K562 (cell line): ENCODE measurements at regions not wholly inside any gene's neighbourhood (a gene's known extent, or its start where the extent isn't known, plus 50 kb on each side); places are given as distances from the start of the nearest gene placed in this dataset.

Experiments
- ATAC-seq: fragments of 200-7000 bp; cut with Tn5 transposase; 3 replicates; pipeline ENCODE4 v1.9.1; 2020; ENCODE audit warnings: moderate library complexity
- BruUV-seq: library from RNA; stranded (reverse); fragments of 400-500 nt; replicated peaks from 2 replicates; lab custom pipeline; 2021; lab: Mats Ljungman, UMichigan
- CTCF ChIA-PET: fragments of 300-600 bp; formaldehyde crosslinking; extraction: SDS; loops from one replicate; lab custom pipeline; 2021; ENCODE audit warnings: low intra/inter-chr PET ratio; lab: Yijun Ruan, JAX
- POLR2A ChIA-PET: fragments of 300-600, 350-650 bp; sonication (Branson Sonifier 250); formaldehyde crosslinking; extraction: SDS; loops from one replicate; lab custom pipeline; 2021; ENCODE audit warnings: antibody characterized with exemption, inconsistent platforms; lab: Yijun Ruan, JAX
- DNase-seq, 4 experiments: peaks; one replicate each; pipeline versions ENCODE4 v3.0.0 to v3.0.0-alpha.2; 2011 to 2018; ENCODE audit warnings: low spot score in 3 of 4, mixed read lengths in 3 of 4; ENCODE audit errors: extremely low read depth in 1 of 4
- FAIRE-seq: peaks from 2 replicates; lab custom pipeline; 2011; peaks lifted over from hg19 to GRCh38; lab: Jason Lieb, UNC
- H2AFZ ChIP-seq: 2 replicates; pipeline ENCODE4 v1.6.0; 2011; ENCODE audit warnings: low read depth, low read length, control low read depth, inconsistent platforms
- H3K27ac ChIP-seq: fragments of 200-600 bp; 3 replicates; pipeline ENCODE4 v1.8.0; 2011; ENCODE audit warnings: low read depth, mild to moderate bottlenecking, control low read depth, inconsistent platforms, low read length, moderate library complexity, mixed read lengths; ENCODE audit errors: extremely low read depth
- H3K27me3 ChIP-seq, 2 experiments: fragments of 300-600 bp in 1 of 2; 2 replicates in 1 of 2; 3 replicates in 1 of 2; pipeline versions ENCODE4 v1.6.0 to v1.8.0; 2011; ENCODE audit warnings: inconsistent platforms in 2 of 2, low read length in 2 of 2, mild to moderate bottlenecking in 1 of 2, mixed read lengths in 1 of 2, moderate library complexity in 1 of 2; ENCODE audit not compliant: control insufficient read depth in 2 of 2, insufficient read depth in 2 of 2
- H3K36me3 ChIP-seq: fragments of 300-600 bp; 3 replicates; pipeline ENCODE4 v1.8.0; 2011; ENCODE audit warnings: mild to moderate bottlenecking, low read length, inconsistent platforms; ENCODE audit not compliant: control insufficient read depth, insufficient read depth
- H3K4me1 ChIP-seq, 2 experiments: fragments of 200-600 bp in 1 of 2; replicated peaks in 1 of 2; 2 replicates in 1 of 2; 3 replicates in 1 of 2; pipeline versions ENCODE4 v1.5.1 to v1.8.0; 2011; ENCODE audit warnings: inconsistent platforms in 2 of 2, low read length in 2 of 2, mild to moderate bottlenecking in 1 of 2, mixed read lengths in 1 of 2, moderate library complexity in 1 of 2; ENCODE audit not compliant: control insufficient read depth in 2 of 2, insufficient read depth in 2 of 2
- H3K4me2 ChIP-seq: 2 replicates; pipeline ENCODE4 v1.6.1; 2011; ENCODE audit warnings: low read length, control low read depth, inconsistent platforms, mixed read lengths; ENCODE audit not compliant: insufficient read depth
- H3K4me3 ChIP-seq: fragments of 200-600 bp; sonication (generic), shearing (Covaris generic); 2 replicates; pipeline ENCODE4 v1.5.1; 2016; ENCODE audit warnings: control low read depth, inconsistent platforms
- H3K79me2 ChIP-seq: fragments of 200-600 bp; 3 replicates; pipeline ENCODE4 v1.8.0; 2011; ENCODE audit warnings: low read length, inconsistent platforms; ENCODE audit not compliant: control insufficient read depth, insufficient read depth
- H3K9ac ChIP-seq, 2 experiments: 2 replicates each; pipeline versions ENCODE4 v1.6.0 to v1.6.1; 2011; ENCODE audit warnings: low read depth in 2 of 2, low read length in 2 of 2, control low read depth in 1 of 2, inconsistent platforms in 1 of 2, mild to moderate bottlenecking in 1 of 2, mixed read lengths in 1 of 2; ENCODE audit not compliant: insufficient read depth in 1 of 2
- H3K9me1 ChIP-seq: one replicate; pipeline ENCODE4 v1.6.0; 2011; ENCODE audit warnings: inconsistent platforms, mild to moderate bottlenecking, low read length, moderate library complexity; ENCODE audit not compliant: control insufficient read depth, insufficient read depth
- H3K9me3 ChIP-seq: replicated peaks from 2 replicates; pipeline ENCODE4 v1.5.1; 2011; ENCODE audit warnings: low read depth, low read length, inconsistent platforms; ENCODE audit not compliant: control insufficient read depth, insufficient read depth
- H4K20me1 ChIP-seq: replicated peaks from 2 replicates; pipeline ENCODE4 v1.6.1; 2011; ENCODE audit warnings: low read length, inconsistent platforms, mixed read lengths; ENCODE audit not compliant: control insufficient read depth, insufficient read depth
- ELF4 ChIP-seq: fragments of 450-650 bp; formaldehyde crosslinking; IDR thresholded peaks from 2 replicates; pipeline ENCODE4 v1.4.0; 2022; ENCODE audit warnings: missing genetic modification characterization
- KDM2B ChIP-seq: fragments of 250-450 bp; sonication (Bioruptor Pico); IDR thresholded peaks from 2 replicates; pipeline ENCODE4 v1.8.0; 2021; ENCODE audit warnings: mild to moderate bottlenecking, moderate library complexity
- RBBP5 ChIP-seq: fragments of 200-600 bp; sonication (generic); IDR thresholded peaks from 2 replicates; pipeline ENCODE4 v1.6.1; 2012; ENCODE audit warnings: borderline replicate concordance, mild to moderate bottlenecking, low read length, control low read depth, inconsistent platforms; ENCODE audit not compliant: insufficient read depth, poor library complexity, severe bottlenecking
- SAP30 ChIP-seq: fragments of 200-600 bp; sonication (generic); IDR thresholded peaks from 2 replicates; pipeline ENCODE4 v1.6.1; 2012; ENCODE audit warnings: borderline replicate concordance, low read depth, mild to moderate bottlenecking, moderate library complexity, low read length, control low read depth, inconsistent platforms; ENCODE audit not compliant: insufficient read depth, poor library complexity, severe bottlenecking
- SMAD3 ChIP-seq: fragments of 450-650 bp; formaldehyde crosslinking; conservative IDR thresholded peaks from 2 replicates; pipeline ENCODE4 v1.4.0; 2020; ENCODE audit warnings: mild to moderate bottlenecking
- YBX1 ChIP-seq: fragments of 450-650 bp; IDR thresholded peaks from 2 replicates; pipeline ENCODE4 v1.7.1; 2016; ENCODE audit warnings: mild to moderate bottlenecking
- in situ Hi-C: fragments of 300-500 bp; cut with MboI; formaldehyde crosslinking; loops from 4 replicates; pipeline ENCODE4 v1.15.0; 2018; ENCODE audit warnings: inconsistent platforms, mixed read lengths
- intact Hi-C: fragments of 100-400 bp; cut with micrococcal nuclease; formaldehyde crosslinking; loops from 2 replicates; pipeline ENCODE4 v1.14.2; 2022
- TF ChIP-seq, protein P1 (sequence below): fragments of 250-450 bp; sonication (Bioruptor Pico); IDR thresholded peaks from 2 replicates; pipeline ENCODE4 v1.4.0; 2020
- TF ChIP-seq, protein P2 (sequence below): sonication (generic); formaldehyde crosslinking; IDR thresholded peaks from 2 replicates; pipeline ENCODE4 v1.8.1; 2023; ENCODE audit warnings: mild to moderate bottlenecking, missing genetic modification reagents

DNA sequence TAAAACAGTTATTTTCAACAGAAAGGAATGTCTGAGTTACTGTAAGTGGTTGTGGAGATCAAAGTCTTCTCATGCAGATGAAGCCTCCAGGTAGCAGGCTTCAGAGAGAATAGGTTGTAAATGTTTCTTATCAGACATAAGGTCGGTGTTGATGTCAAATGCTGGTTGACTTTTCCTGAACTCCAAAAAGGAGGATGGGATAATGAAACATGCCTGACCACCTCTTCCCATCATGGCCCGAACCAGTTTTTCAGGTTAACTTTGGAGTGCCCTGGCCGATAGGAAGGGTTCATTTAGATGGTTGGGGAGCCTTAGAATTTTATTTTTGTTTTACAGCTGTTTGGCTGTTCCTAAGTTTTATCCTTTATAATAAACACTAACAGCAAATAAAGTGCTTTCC is 478.4 kb downstream of the ACTL7B start (continued):
- no peak for TF ChIP-seq KDM2B (CRISPR knock-in tag)
- TF ChIP-seq SAP30 = no peak

DNA sequence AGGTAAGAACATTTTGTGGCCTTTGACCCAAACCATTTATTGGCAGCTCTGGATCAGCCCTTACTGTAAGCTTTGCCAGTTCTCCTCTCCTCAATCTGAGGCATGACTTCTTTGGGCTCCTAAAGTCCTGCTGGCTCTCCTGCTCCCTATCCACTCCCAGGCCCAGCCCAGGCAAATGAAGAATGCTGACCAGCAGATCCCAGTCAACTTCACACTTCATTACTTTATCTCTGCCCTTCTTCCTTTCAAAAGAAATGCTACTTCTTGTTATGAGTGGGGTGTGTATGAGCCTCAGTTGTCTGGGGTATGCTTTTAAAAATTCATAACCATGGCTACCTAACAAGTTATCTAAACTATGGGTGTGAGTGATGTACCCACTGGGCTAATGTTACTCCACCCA is 479.6 kb downstream of the ACTL7B start:
- ChIA-PET CTCF (no interaction called here), POLR2A (no interaction called here)
- ATAC-seq (no peak), FAIRE-seq (no peak), DNase-seq (no peak)
- TF ChIP-seq ELF4 (CRISPR knock-in tag) = no peak
- no peak for TF ChIP-seq SMAD3 (CRISPR knock-in tag)
- TF ChIP-seq RBBP5 = no peak
- no peaks in the 10 kb centered on the region for H3K36me3 ChIP-seq
- no peak overlapping the region for H3K4me2 ChIP-seq
- H3K9ac ChIP-seq = no peak overlapping the region
- H3K79me2 ChIP-seq = no peaks in the 10 kb centered on the region
- no peak overlapping the region for H3K4me3 ChIP-seq
- no peaks in the 10 kb centered on the region for H3K4me1 ChIP-seq
- no TSS peak for BruUV-seq
- intact Hi-C loops = no loop called here
- H3K27ac ChIP-seq = no peak overlapping the region
- no peaks in the 10 kb centered on the region for H3K27me3 ChIP-seq
- in situ Hi-C loops = no loop called here
- no peak overlapping the region for H2AFZ ChIP-seq
- H3K9me3 ChIP-seq = no peaks in the 10 kb centered on the region
- no peaks in the 10 kb centered on the region for H4K20me1 ChIP-seq
- no peaks in the 10 kb centered on the region for H3K9me1 ChIP-seq

DNA sequence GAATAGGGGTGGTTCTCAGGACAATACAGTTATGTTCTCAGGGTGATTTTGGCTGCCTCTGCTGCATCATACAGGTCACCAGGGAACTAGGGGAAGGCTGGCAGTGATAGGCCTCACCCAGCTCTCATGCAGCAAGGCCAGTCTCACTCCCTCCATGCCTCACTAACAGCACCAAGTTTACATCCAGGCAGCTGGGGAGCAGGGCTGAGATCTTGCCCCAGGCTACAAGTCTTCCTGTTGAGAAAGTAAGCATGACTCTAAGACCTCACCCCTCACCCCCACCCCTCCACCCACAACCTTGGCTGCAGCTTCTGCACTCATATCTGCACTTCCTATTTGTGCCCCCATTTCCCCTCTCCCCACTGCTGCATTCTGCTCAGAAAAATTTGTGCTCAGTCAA is 481.2 kb downstream of the ACTL7B start:
- Histone ChIP-seq H3K9ac (no peak overlapping the region), H3K4me2 (no peak overlapping the region), H3K9me1 (no peaks in the 10 kb centered on the region), H3K27ac (no peak overlapping the region), H3K9me3 (no peaks in the 10 kb centered on the region), H3K4me3 (no peak overlapping the region), H3K4me1 (no peaks in the 10 kb centered on the region), H3K79me2 (no peaks in the 10 kb centered on the region), H2AFZ (no peak overlapping the region), H3K27me3 (no peaks in the 10 kb centered on the region), H4K20me1 (no peaks in the 10 kb centered on the region), H3K36me3 (no peaks in the 10 kb centered on the region)
- intact Hi-C loops = no loop called here
- in situ Hi-C loops = no loop called here
- ChIA-PET CTCF (no interaction called here), POLR2A (no interaction called here)
- ATAC-seq = no peak
- FAIRE-seq = no peak
- no peak for DNase-seq
- BruUV-seq = no TSS peak
- TF ChIP-seq YBX1 = no peak
- TF ChIP-seq, protein P1, sequence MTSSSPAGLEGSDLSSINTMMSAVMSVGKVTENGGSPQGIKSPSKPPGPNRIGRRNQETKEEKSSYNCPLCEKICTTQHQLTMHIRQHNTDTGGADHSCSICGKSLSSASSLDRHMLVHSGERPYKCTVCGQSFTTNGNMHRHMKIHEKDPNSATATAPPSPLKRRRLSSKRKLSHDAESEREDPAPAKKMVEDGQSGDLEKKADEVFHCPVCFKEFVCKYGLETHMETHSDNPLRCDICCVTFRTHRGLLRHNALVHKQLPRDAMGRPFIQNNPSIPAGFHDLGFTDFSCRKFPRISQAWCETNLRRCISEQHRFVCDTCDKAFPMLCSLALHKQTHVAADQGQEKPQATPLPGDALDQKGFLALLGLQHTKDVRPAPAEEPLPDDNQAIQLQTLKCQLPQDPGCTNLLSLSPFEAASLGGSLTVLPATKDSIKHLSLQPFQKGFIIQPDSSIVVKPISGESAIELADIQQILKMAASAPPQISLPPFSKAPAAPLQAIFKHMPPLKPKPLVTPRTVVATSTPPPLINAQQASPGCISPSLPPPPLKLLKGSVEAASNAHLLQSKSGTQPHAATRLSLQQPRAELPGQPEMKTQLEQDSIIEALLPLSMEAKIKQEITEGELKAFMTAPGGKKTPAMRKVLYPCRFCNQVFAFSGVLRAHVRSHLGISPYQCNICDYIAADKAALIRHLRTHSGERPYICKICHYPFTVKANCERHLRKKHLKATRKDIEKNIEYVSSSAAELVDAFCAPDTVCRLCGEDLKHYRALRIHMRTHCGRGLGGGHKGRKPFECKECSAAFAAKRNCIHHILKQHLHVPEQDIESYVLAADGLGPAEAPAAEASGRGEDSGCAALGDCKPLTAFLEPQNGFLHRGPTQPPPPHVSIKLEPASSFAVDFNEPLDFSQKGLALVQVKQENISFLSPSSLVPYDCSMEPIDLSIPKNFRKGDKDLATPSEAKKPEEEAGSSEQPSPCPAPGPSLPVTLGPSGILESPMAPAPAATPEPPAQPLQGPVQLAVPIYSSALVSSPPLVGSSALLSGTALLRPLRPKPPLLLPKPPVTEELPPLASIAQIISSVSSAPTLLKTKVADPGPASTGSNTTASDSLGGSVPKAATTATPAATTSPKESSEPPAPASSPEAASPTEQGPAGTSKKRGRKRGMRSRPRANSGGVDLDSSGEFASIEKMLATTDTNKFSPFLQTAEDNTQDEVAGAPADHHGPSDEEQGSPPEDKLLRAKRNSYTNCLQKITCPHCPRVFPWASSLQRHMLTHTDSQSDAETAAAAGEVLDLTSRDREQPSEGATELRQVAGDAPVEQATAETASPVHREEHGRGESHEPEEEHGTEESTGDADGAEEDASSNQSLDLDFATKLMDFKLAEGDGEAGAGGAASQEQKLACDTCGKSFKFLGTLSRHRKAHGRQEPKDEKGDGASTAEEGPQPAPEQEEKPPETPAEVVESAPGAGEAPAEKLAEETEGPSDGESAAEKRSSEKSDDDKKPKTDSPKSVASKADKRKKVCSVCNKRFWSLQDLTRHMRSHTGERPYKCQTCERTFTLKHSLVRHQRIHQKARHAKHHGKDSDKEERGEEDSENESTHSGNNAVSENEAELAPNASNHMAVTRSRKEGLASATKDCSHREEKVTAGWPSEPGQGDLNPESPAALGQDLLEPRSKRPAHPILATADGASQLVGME (CRISPR knock-in tag) = no peak
- TF ChIP-seq, protein P2, sequence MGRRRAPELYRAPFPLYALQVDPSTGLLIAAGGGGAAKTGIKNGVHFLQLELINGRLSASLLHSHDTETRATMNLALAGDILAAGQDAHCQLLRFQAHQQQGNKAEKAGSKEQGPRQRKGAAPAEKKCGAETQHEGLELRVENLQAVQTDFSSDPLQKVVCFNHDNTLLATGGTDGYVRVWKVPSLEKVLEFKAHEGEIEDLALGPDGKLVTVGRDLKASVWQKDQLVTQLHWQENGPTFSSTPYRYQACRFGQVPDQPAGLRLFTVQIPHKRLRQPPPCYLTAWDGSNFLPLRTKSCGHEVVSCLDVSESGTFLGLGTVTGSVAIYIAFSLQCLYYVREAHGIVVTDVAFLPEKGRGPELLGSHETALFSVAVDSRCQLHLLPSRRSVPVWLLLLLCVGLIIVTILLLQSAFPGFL = no peak
